H1 (cell line): ENCODE measurements at regions not wholly inside any gene's neighbourhood (a gene's known extent, or its start where the extent isn't known, plus 50 kb on each side); places are given as distances from the start of the nearest gene placed in this dataset.

Experiments
- CTCF ChIA-PET: fragments of 300-600 bp; sonication (Branson Sonifier 250); formaldehyde crosslinking; loops from one replicate; lab custom pipeline; 2021; ENCODE audit not compliant: partially characterized antibody; lab: Charles Lee
- POLR2A ChIA-PET: fragments of 300-600 bp; sonication (Branson Sonifier 250); formaldehyde crosslinking; loops from one replicate; lab custom pipeline; 2021; ENCODE audit warnings: inconsistent platforms; ENCODE audit not compliant: partially characterized antibody; lab: Charles Lee
- DNase-seq, 2 experiments: peaks; one replicate each; pipeline versions ENCODE4 v3.0.0 to v3.0.0-alpha.2; 2010 to 2022; ENCODE audit warnings: low spot score in 2 of 2, low read depth in 1 of 2, mixed read lengths in 1 of 2
- FAIRE-seq: peaks from 2 replicates; lab custom pipeline; 2011; peaks lifted over from hg19 to GRCh38; lab: Jason Lieb, UNC
- H2AFZ ChIP-seq: 2 replicates; pipeline ENCODE4 v1.8.1; 2012; ENCODE audit warnings: low read length, inconsistent platforms
- H2AK5ac ChIP-seq: 2 replicates; pipeline ENCODE4 v1.6.1; 2013; ENCODE audit warnings: low read depth, low read length
- H2BK120ac ChIP-seq: replicated peaks from 2 replicates; pipeline ENCODE3; 2013; ENCODE audit warnings: low read depth, low read length, inconsistent platforms
- H2BK12ac ChIP-seq: 2 replicates; pipeline ENCODE4 v1.6.1; 2013; ENCODE audit warnings: low read depth, low read length
- H2BK15ac ChIP-seq: 2 replicates; pipeline ENCODE4 v1.6.1; 2013; ENCODE audit warnings: low read length
- H2BK20ac ChIP-seq: 2 replicates; pipeline ENCODE4 v1.6.1; 2013; ENCODE audit warnings: low read length
- H2BK5ac ChIP-seq: 2 replicates; pipeline ENCODE4 v1.6.1; 2013; ENCODE audit warnings: low read depth, low read length
- H3K14ac ChIP-seq: 2 replicates; pipeline ENCODE4 v1.6.1; 2013; ENCODE audit warnings: inconsistent platforms; ENCODE audit not compliant: insufficient read length
- H3K18ac ChIP-seq: 2 replicates; pipeline ENCODE4 v1.6.1; 2013; ENCODE audit warnings: low read length; ENCODE audit errors: extremely low read depth
- H3K23ac ChIP-seq: 2 replicates; pipeline ENCODE4 v1.6.1; 2013; ENCODE audit warnings: inconsistent platforms; ENCODE audit not compliant: insufficient read length
- H3K23me2 ChIP-seq: 2 replicates; pipeline ENCODE4 v1.6.1; 2013; ENCODE audit warnings: low read depth, low read length
- H3K27ac ChIP-seq: 2 replicates; pipeline ENCODE4 v1.6.1; 2011; ENCODE audit warnings: low read depth, low read length, inconsistent platforms
- H3K27me3 ChIP-seq, 4 experiments: replicated peaks in 1 of 4; 1 replicate in 1 of 4; 2 replicates in 3 of 4; pipeline versions ENCODE4 v1.6.1 to v1.8.1; 2011 to 2013; ENCODE audit warnings: low read length in 3 of 4, mild to moderate bottlenecking in 3 of 4, inconsistent platforms in 2 of 4, mixed read lengths in 2 of 4, moderate library complexity in 1 of 4; ENCODE audit not compliant: control insufficient read depth in 3 of 4, insufficient read depth in 3 of 4; ENCODE audit errors: extremely low read depth in 1 of 4
- H3K36me3 ChIP-seq, 4 experiments: 2 replicates each; pipeline versions ENCODE4 v1.6.1 to v1.8.1; 2011 to 2013; ENCODE audit warnings: mild to moderate bottlenecking in 4 of 4, low read length in 3 of 4, moderate library complexity in 2 of 4, control low read depth in 1 of 4, inconsistent platforms in 1 of 4; ENCODE audit not compliant: insufficient read depth in 4 of 4, control insufficient read depth in 2 of 4
- H3K4ac ChIP-seq: replicated peaks from 2 replicates; pipeline ENCODE3; 2013; ENCODE audit warnings: low read length, low read depth, mixed read lengths, inconsistent platforms; ENCODE audit not compliant: insufficient read length
- H3K4me1 ChIP-seq, 4 experiments: replicated peaks in 1 of 4; 1 replicate in 1 of 4; 2 replicates in 3 of 4; pipeline versions ENCODE4 v1.6.1 to v1.8.1; 2011 to 2013; ENCODE audit warnings: low read length in 3 of 4, inconsistent platforms in 2 of 4, mixed read lengths in 1 of 4; ENCODE audit not compliant: insufficient read depth in 4 of 4, control insufficient read depth in 3 of 4
- H3K4me2 ChIP-seq, 2 experiments: 2 replicates each; pipeline versions ENCODE4 v1.6.1 to v1.8.1; 2011 to 2013; ENCODE audit warnings: low read depth in 2 of 2, low read length in 2 of 2, control low read depth in 1 of 2, inconsistent platforms in 1 of 2, mild to moderate bottlenecking in 1 of 2; ENCODE audit not compliant: insufficient read depth in 1 of 2
- H3K4me3 ChIP-seq, 4 experiments: fragments of 200-600, 300-600 bp in 1 of 4; sonication (generic), shearing (Covaris generic), sonication (Bioruptor Twin) in 1 of 4; 2 replicates each; pipeline versions ENCODE4 v1.5.1 to v1.8.1; 2011 to 2016; ENCODE audit warnings: low read length in 4 of 4, low read depth in 3 of 4, control low read depth in 2 of 4, inconsistent platforms in 2 of 4, mild to moderate bottlenecking in 2 of 4, mixed read lengths in 1 of 4, moderate library complexity in 1 of 4; ENCODE audit not compliant: insufficient read depth in 2 of 4; ENCODE audit errors: extremely low read depth in 1 of 4
- H3K56ac ChIP-seq: replicated peaks from 2 replicates; pipeline ENCODE3; 2013; ENCODE audit warnings: low read depth, mild to moderate bottlenecking, mixed read lengths, low read length, inconsistent platforms; ENCODE audit not compliant: insufficient read length
- H3K79me1 ChIP-seq: 2 replicates; pipeline ENCODE4 v1.6.1; 2013; ENCODE audit warnings: low read depth, low read length, control low read depth
- H3K79me2 ChIP-seq, 2 experiments: 2 replicates each; pipeline versions ENCODE4 v1.6.1 to v1.8.1; 2012 to 2013; ENCODE audit warnings: low read length in 2 of 2, mild to moderate bottlenecking in 2 of 2, inconsistent platforms in 1 of 2; ENCODE audit not compliant: insufficient read depth in 2 of 2, control insufficient read depth in 1 of 2
- H3K9ac ChIP-seq, 4 experiments: replicated peaks in 1 of 4; 1 replicate in 1 of 4; 2 replicates in 3 of 4; pipeline versions ENCODE4 v1.6.1 to v1.8.1; 2011 to 2013; ENCODE audit warnings: low read depth in 3 of 4, low read length in 3 of 4, control low read depth in 2 of 4, mild to moderate bottlenecking in 2 of 4, moderate library complexity in 2 of 4, inconsistent platforms in 1 of 4; ENCODE audit errors: extremely low read depth in 1 of 4
- H3K9me3 ChIP-seq, 2 experiments: 2 replicates each; pipeline versions ENCODE4 v1.6.1 to v1.8.1; 2012 to 2013; ENCODE audit warnings: mild to moderate bottlenecking in 2 of 2, moderate library complexity in 2 of 2, control low read depth in 1 of 2, inconsistent platforms in 1 of 2, low read depth in 1 of 2, low read length in 1 of 2, mixed read lengths in 1 of 2; ENCODE audit not compliant: insufficient read depth in 2 of 2
- H4K20me1 ChIP-seq, 2 experiments: replicated peaks in 1 of 2; 2 replicates each; pipeline versions ENCODE3 to v1.8.1; 2011 to 2013; ENCODE audit warnings: inconsistent platforms in 2 of 2, low read length in 2 of 2, mild to moderate bottlenecking in 1 of 2; ENCODE audit not compliant: insufficient read depth in 2 of 2, control insufficient read depth in 1 of 2
- H4K5ac ChIP-seq: 2 replicates; pipeline ENCODE4 v1.6.1; 2013; ENCODE audit warnings: low read length, low read depth, mixed read lengths, inconsistent platforms; ENCODE audit not compliant: insufficient read length
- H4K8ac ChIP-seq: 2 replicates; pipeline ENCODE4 v1.8.0; 2013; ENCODE audit warnings: mild to moderate bottlenecking, moderate library complexity, low read length, inconsistent platforms; ENCODE audit not compliant: insufficient read depth; ENCODE audit errors: extremely low read depth
- H4K91ac ChIP-seq: replicated peaks from 2 replicates; pipeline ENCODE3; 2013; ENCODE audit warnings: low read length, mixed read lengths, inconsistent platforms; ENCODE audit not compliant: insufficient read length
- BACH1 ChIP-seq: IDR thresholded peaks from 2 replicates; pipeline ENCODE4 v1.6.1; 2012; ENCODE audit warnings: low read length, improper control_type of control experiment
- EGR1 ChIP-seq: IDR thresholded peaks from 2 replicates; pipeline ENCODE4 v1.6.1; 2011; ENCODE audit warnings: low read depth, low read length, borderline replicate concordance
- KDM1A ChIP-seq: fragments of 200-600, 300-600 bp; sonication (generic); IDR thresholded peaks from 2 replicates; pipeline ENCODE4 v1.7.1; 2016; ENCODE audit warnings: mild to moderate bottlenecking, low read length, borderline replicate concordance
- MAFK ChIP-seq: IDR thresholded peaks from 2 replicates; pipeline ENCODE4 v1.6.1; 2012; ENCODE audit warnings: low read depth, mild to moderate bottlenecking, improper control_type of control experiment, low read length
- RFX5 ChIP-seq: IDR thresholded peaks from 2 replicates; pipeline ENCODE4 v1.6.1; 2011; ENCODE audit warnings: low read depth, low read length, improper control_type of control experiment, borderline replicate concordance
- WGBS, 2 experiments: shearing (Covaris generic) in 1 of 2; methylation state at CpG; one replicate each; pipeline versions ENCODE4 v1.1.6 to v1.1.7; 2013 to 2015; ENCODE audit warnings: low lambda C conversion rate in 2 of 2, mixed read lengths in 2 of 2, inconsistent platforms in 1 of 2, low coverage in 1 of 2, missing lambda C conversion rate in 1 of 2; ENCODE audit not compliant: insufficient replicate concordance in 2 of 2, insufficient coverage in 1 of 2, insufficient read length in 1 of 2; ENCODE audit errors: extremely low coverage in 1 of 2, missing lambda C conversion rate in 1 of 2; 5-methylcytosine and 5-hydroxymethylcytosine counted together

- no peaks in the 10 kb centered on the region for H4K20me1 ChIP-seq
- no peak overlapping the region for H3K14ac ChIP-seq
- no peak overlapping the region for H3K4me3 ChIP-seq
- no peaks in the 10 kb centered on the region for H3K4me1 ChIP-seq
- H3K23me2 ChIP-seq, result no peaks in the 10 kb centered on the region
- H2BK15ac ChIP-seq, result no peak overlapping the region
- no peaks in the 10 kb centered on the region for H3K79me2 ChIP-seq
- H4K5ac ChIP-seq, result no peak overlapping the region
- H4K8ac ChIP-seq, result no peak overlapping the region
- H2BK5ac ChIP-seq, result no peak overlapping the region
- no peak overlapping the region for H4K91ac ChIP-seq
- no peak overlapping the region for H3K23ac ChIP-seq
- no peak overlapping the region for H2BK12ac ChIP-seq
- no peaks in the 10 kb centered on the region for H3K27me3 ChIP-seq
- TF ChIP-seq RFX5 (no peak), BACH1 (no peak), MAFK (no peak), EGR1 (no peak), KDM1A (no peak)
- WGBS, 2 experiments, result 89% methylated on average over 3 of the region's 3 CpGs; no CpG with 5 or more reads in 1 of the 2 experiments
- H2AFZ ChIP-seq, result no peak overlapping the region
- no peak for FAIRE-seq
- no peak overlapping the region for H3K4me2 ChIP-seq
- no peaks in the 10 kb centered on the region for H3K9me3 ChIP-seq
- H3K18ac ChIP-seq, result no peak overlapping the region
- H3K27ac ChIP-seq, result no peak overlapping the region
- ChIA-PET CTCF (interaction anchor here (1.2 to 1.8 kb wide), 4 partner anchors 10 to 110 kb away, joined by 3 to 5 read pairs (median 3); no protein-coding TSS in a partner anchor), POLR2A (interaction anchor here (2.1 kb wide), 1 partner anchor 17 kb away, joined by 4 read pairs; no protein-coding TSS in a partner anchor)
- no peak overlapping the region for H2AK5ac ChIP-seq
- no peak overlapping the region for H3K4ac ChIP-seq
- H3K79me1 ChIP-seq, result no peaks in the 10 kb centered on the region
- no peaks in the 10 kb centered on the region for H3K36me3 ChIP-seq
- H2BK20ac ChIP-seq, result no peak overlapping the region
- DNase-seq, result no peak
- no peak overlapping the region for H3K9ac ChIP-seq
- H3K56ac ChIP-seq, result no peak overlapping the region
- no peak overlapping the region for H2BK120ac ChIP-seq
Observed at GRCh38 chr12:116489116-116489515, 70.1 kb upstream of the MAP1LC3B2 start.
